Spleen (tissue), 11 donors: ENCODE measurements at regions not wholly inside any gene's neighbourhood (a gene's known extent, or its start where the extent isn't known, plus 50 kb on each side); places are given as distances from the start of the nearest gene placed in this dataset.
"Not testable (repeated sequence)": the region's sequence is repeated elsewhere in the genome, so short reads cannot be mapped to it uniquely, and the experiment has no call there.

Experiments used
- DNase-seq: peaks from one replicate; pipeline ENCODE4 v3.0.0-alpha.2; 2020
- H3K27ac ChIP-seq, 8 donors: fragments of 200-600 bp; sonication (generic) in 7 of 8; 1 replicate in 4 of 8; 2 replicates in 4 of 8; pipeline versions ENCODE4 v1.5.0 to v1.8.0; 2016 to 2021; ENCODE audit warnings: inconsistent platforms in 4 of 8, mild to moderate bottlenecking in 4 of 8, moderate library complexity in 1 of 8
- H3K27me3 ChIP-seq, 7 donors: fragments of 200-600 bp; sonication (generic) in 6 of 7; replicated peaks in 1 of 7; 1 replicate in 4 of 7; 2 replicates in 3 of 7; pipeline versions ENCODE4 v1.5.0 to v1.8.0; 2016 to 2021; ENCODE audit warnings: inconsistent platforms in 3 of 7, mild to moderate bottlenecking in 1 of 7
- H3K36me3 ChIP-seq, 6 donors: fragments of 200-600 bp; sonication (generic) in 5 of 6; 1 replicate in 4 of 6; 2 replicates in 2 of 6; pipeline versions ENCODE4 v1.5.0 to v1.8.0; 2016 to 2021; ENCODE audit warnings: inconsistent platforms in 2 of 6
- H3K4me1 ChIP-seq, 6 donors: fragments of 200-600 bp; sonication (generic) in 5 of 6; 1 replicate in 3 of 6; 2 replicates in 3 of 6; pipeline versions ENCODE4 v1.5.0 to v1.8.0; 2016 to 2021; ENCODE audit warnings: inconsistent platforms in 3 of 6
- H3K4me3 ChIP-seq, 8 donors: fragments of 200-600 bp; sonication (generic) in 7 of 8; 1 replicate in 4 of 8; 2 replicates in 4 of 8; pipeline versions ENCODE4 v1.5.0 to v1.8.0; 2016 to 2021; ENCODE audit warnings: inconsistent platforms in 4 of 8, mild to moderate bottlenecking in 4 of 8, moderate library complexity in 2 of 8
- H3K9me3 ChIP-seq, 8 donors: fragments of 200-600 bp; sonication (generic) in 7 of 8; 1 replicate in 4 of 8; 2 replicates in 4 of 8; pipeline versions ENCODE4 v1.5.0 to v1.8.0; 2016 to 2021; ENCODE audit warnings: inconsistent platforms in 4 of 8
- CTCF ChIP-seq, 11 experiments: fragments of 200-600 bp in 7 of 11; fragments of 450-650 bp in 4 of 11; sonication (generic) in 4 of 11; IDR thresholded peaks in 8 of 11; conservative IDR thresholded peaks in 3 of 11; 1 replicate in 7 of 11; 2 replicates in 4 of 11; pipeline versions ENCODE4 v1.4.0 to v1.8.0; 2016 to 2021; ENCODE audit warnings: antibody characterized with exemption in 11 of 11, inconsistent platforms in 4 of 11, mild to moderate bottlenecking in 1 of 11
- POLR2A ChIP-seq, 3 donors: fragments of 450-650 bp; IDR thresholded peaks; one replicate each; pipeline ENCODE4 v1.5.1; 2017; ENCODE audit warnings: antibody characterized with exemption in 3 of 3, mild to moderate bottlenecking in 1 of 3
- POLR2AphosphoS5 ChIP-seq, 3 donors: sonication (generic); formaldehyde crosslinking; IDR thresholded peaks; one replicate each; pipeline ENCODE4 v1.5.1; 2017; ENCODE audit warnings: antibody characterized with exemption in 3 of 3
- WGBS, 5 donors: extraction: QIAGEN DNeasy Blood & Tissue Kit in 3 of 5; methylation state at CpG; one replicate each; pipeline versions ENCODE4 v1.1.5 to v1.1.7; 2013 to 2018; 5-methylcytosine and 5-hydroxymethylcytosine counted together
- intact Hi-C: fragments of 100-400 bp; cut with DNase I; formaldehyde crosslinking; loops from one replicate; pipeline ENCODE4 v1.15.0; 2023; ENCODE audit warnings: low total_unique reads
- donor health status: healthy with polysubstance abuse.
- donor health status: DM: no; HTN: no; CAD: no; lungs with moderate emphysema.
- donor health status: DM: no; HTN: no; CAD: no.
- donor health status: Bipolar disorder and iron deficiency.
- donor health status: healthy.
- donor health status: DM: no; HTN: no; CAD: no.
- donor health status: DM: yes; HTN: yes; CAD: no.

GRCh38 chr16:21517263-21517662, 82.1 kb upstream of the METTL9 start:
- Histone ChIP-seq H3K27ac (peak overlapping the region in 7 of 8 donors; percentile 35 to 98 (median 66)), H3K4me3 (peak overlapping the region in 4 of 8 donors; percentile 15 to 53 (median 19)), H3K4me1 (peaks cover 41 to 79% (median 63%) of the 10 kb centered on the region in 6 donors), H3K36me3 (peaks cover 0 to 22% (median 2%) of the 10 kb centered on the region in 6 donors)
- intact Hi-C loops, H3K27me3 ChIP-seq, H3K9me3 ChIP-seq: not testable (repeated sequence)
- DNase-seq, result peak; percentile 63
- peak in 1 of 3 donors; percentile 11 for TF ChIP-seq POLR2AphosphoS5 (IDR thresholded peaks at IDR 0.05)
- WGBS, 5 donors, result 58 to 72% (median 61%) methylated on average over 10 of the region's 10 CpGs

- Histone ChIP-seq H3K36me3 (peaks cover 0 to 14% (median 0%) of the 10 kb centered on the region in 6 donors), H3K4me1 (peaks cover 20 to 57% (median 41%) of the 10 kb centered on the region in 6 donors), H3K4me3 (peak overlapping the region; percentile 61 to 96 (median 82)), H3K27ac (peak overlapping the region; percentile 86 to 99 (median 94))
- intact Hi-C loops, H3K27me3 ChIP-seq, H3K9me3 ChIP-seq: not testable (repeated sequence)
- peak; percentile 92 for DNase-seq
- 0 to 1% (median 0%) methylated on average over 36 to 46 of the region's 52 CpGs for WGBS, 5 donors
These were observed 79.8 kb upstream of the METTL9 start for GRCh38 chr16:21519361-21520133.

GRCh38 chr16:21520134-21521047, 79.0 kb upstream of the METTL9 start:
- H3K9me3 ChIP-seq, intact Hi-C loops, H3K36me3 ChIP-seq, H3K27me3 ChIP-seq: not testable (repeated sequence)
- H3K27ac ChIP-seq, result peak overlapping the region; percentile 86 to 99 (median 94)
- peaks cover 16 to 48% (median 33%) of the 10 kb centered on the region in 6 donors for H3K4me1 ChIP-seq
- 2 to 37% (median 5%) methylated on average over 11 to 98 of the region's 101 CpGs for WGBS, 5 donors
- TF ChIP-seq POLR2A (IDR thresholded peaks at IDR 0.05) (peak in 2 of 3 donors; percentile 19 to 81), CTCF (IDR thresholded peaks at IDR 0.05 in 8 of 11, conservative IDR thresholded peaks at IDR 0.05 in 3 of 11) (peak in 2 of 11 experiments; percentile 32 to 36), POLR2AphosphoS5 (IDR thresholded peaks at IDR 0.05) (peak; percentile 91 to 94 (median 91))
- peak; percentile 100 for DNase-seq
- peak overlapping the region; percentile 61 to 96 (median 82) for H3K4me3 ChIP-seq

- H3K4me1 ChIP-seq, result peaks cover 9 to 42% (median 27%) of the 10 kb centered on the region in 6 donors
- H3K36me3 ChIP-seq, H3K9me3 ChIP-seq, intact Hi-C loops, H3K27me3 ChIP-seq, DNase-seq, H3K27ac ChIP-seq: not testable (repeated sequence)
- peak overlapping the region in 2 of 8 donors; percentile 82 to 88 for H3K4me3 ChIP-seq
- WGBS, 5 donors, result 81 to 91% (median 86%) methylated on average over 7 to 8 of the region's 8 CpGs
These were observed 78.4 kb upstream of the METTL9 start for GRCh38 chr16:21521048-21521389.

- H3K9me3 ChIP-seq, H3K4me3 ChIP-seq, H3K27ac ChIP-seq, intact Hi-C loops, H3K36me3 ChIP-seq, H3K27me3 ChIP-seq: not testable (repeated sequence)
- 76 to 87% (median 84%) methylated on average over 13 to 24 of the region's 24 CpGs for WGBS, 5 donors
- DNase-seq, result peak; percentile 84
- H3K4me1 ChIP-seq, result peaks cover 4 to 36% (median 21%) of the 10 kb centered on the region in 6 donors
These were observed 77.8 kb upstream of the METTL9 start for GRCh38 chr16:21521390-21522143.

GRCh38 chr16:21522846-21523245, 76.5 kb upstream of the METTL9 start:
- 91 to 94% (median 92%) methylated on average over 20 of the region's 20 CpGs for WGBS, 5 donors
- H3K27ac ChIP-seq, H3K27me3 ChIP-seq, H3K4me3 ChIP-seq, intact Hi-C loops, H3K9me3 ChIP-seq, H3K36me3 ChIP-seq: not testable (repeated sequence)
- H3K4me1 ChIP-seq, result peaks cover 0 to 25% (median 11%) of the 10 kb centered on the region in 6 donors
- peak; percentile 75 for DNase-seq
